ENCODE measurements at regions not wholly inside any gene's neighbourhood (a gene's known extent, or its start where the extent isn't known, plus 50 kb on each side); places are given as distances from the start of the nearest gene placed in this dataset.

DNA sequence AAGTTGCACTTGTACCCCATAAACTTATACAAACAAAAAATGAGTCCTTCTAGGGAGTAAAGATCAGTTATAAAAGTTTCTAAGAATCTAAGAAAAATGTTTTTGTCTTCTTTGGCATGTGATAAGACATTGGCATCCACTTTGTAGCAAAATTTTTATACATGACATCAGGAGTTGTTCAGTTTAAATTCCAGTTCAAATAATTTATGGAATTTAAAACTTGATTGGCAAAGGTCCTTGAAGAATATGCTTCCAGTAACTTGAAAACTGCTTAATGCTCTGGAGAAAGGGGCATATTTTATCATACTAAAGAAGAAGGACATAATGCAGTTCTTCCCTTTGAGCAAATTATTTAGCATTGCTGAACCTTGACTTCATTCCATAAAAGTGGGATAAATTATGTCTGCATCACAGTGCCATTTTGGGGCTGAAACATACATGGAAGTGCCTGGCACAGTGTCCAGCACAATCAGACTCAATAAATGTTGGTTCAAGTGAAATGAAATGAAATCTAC, 163.3 kb upstream of the IL15 start:
- TF ChIP-seq, protein P1, sequence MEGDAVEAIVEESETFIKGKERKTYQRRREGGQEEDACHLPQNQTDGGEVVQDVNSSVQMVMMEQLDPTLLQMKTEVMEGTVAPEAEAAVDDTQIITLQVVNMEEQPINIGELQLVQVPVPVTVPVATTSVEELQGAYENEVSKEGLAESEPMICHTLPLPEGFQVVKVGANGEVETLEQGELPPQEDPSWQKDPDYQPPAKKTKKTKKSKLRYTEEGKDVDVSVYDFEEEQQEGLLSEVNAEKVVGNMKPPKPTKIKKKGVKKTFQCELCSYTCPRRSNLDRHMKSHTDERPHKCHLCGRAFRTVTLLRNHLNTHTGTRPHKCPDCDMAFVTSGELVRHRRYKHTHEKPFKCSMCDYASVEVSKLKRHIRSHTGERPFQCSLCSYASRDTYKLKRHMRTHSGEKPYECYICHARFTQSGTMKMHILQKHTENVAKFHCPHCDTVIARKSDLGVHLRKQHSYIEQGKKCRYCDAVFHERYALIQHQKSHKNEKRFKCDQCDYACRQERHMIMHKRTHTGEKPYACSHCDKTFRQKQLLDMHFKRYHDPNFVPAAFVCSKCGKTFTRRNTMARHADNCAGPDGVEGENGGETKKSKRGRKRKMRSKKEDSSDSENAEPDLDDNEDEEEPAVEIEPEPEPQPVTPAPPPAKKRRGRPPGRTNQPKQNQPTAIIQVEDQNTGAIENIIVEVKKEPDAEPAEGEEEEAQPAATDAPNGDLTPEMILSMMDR (IDR thresholded peaks at IDR 0.05) = no peak
- TF ChIP-seq POLR2A (IDR thresholded peaks at IDR 0.05) = no peak

Measured in body of pancreas (tissue), 4 donors.